ENCODE measurements at regions not wholly inside any gene's neighbourhood (a gene's known extent, or its start where the extent isn't known, plus 50 kb on each side); places are given as distances from the start of the nearest gene placed in this dataset.

GRCh38 chr7:98553666-98554065, 63.4 kb upstream of the NPTX2 start:
- TF ChIP-seq CTCF (IDR thresholded peaks at IDR 0.05) (no peak), POLR2A (IDR thresholded peaks at IDR 0.05) (no peak), POLR2AphosphoS5 (IDR thresholded peaks at IDR 0.05) (no peak), EP300 (IDR thresholded peaks at IDR 0.05) (no peak)

All from sigmoid colon (tissue), 4 donors.